H1 (cell line): ENCODE measurements at regions not wholly inside any gene's neighbourhood (a gene's known extent, or its start where the extent isn't known, plus 50 kb on each side); places are given as distances from the start of the nearest gene placed in this dataset.

Experiments used
- CTCF ChIA-PET: fragments of 300-600 bp; sonication (Branson Sonifier 250); formaldehyde crosslinking; loops from one replicate; lab custom pipeline; 2021; ENCODE audit not compliant: partially characterized antibody; lab: Charles Lee
- POLR2A ChIA-PET: fragments of 300-600 bp; sonication (Branson Sonifier 250); formaldehyde crosslinking; loops from one replicate; lab custom pipeline; 2021; ENCODE audit warnings: inconsistent platforms; ENCODE audit not compliant: partially characterized antibody; lab: Charles Lee
- DNase-seq, 2 experiments: peaks; one replicate each; pipeline versions ENCODE4 v3.0.0 to v3.0.0-alpha.2; 2010 to 2022; ENCODE audit warnings: low spot score in 2 of 2, low read depth in 1 of 2, mixed read lengths in 1 of 2
- FAIRE-seq: peaks from 2 replicates; lab custom pipeline; 2011; peaks lifted over from hg19 to GRCh38; lab: Jason Lieb, UNC
- H2AFZ ChIP-seq: 2 replicates; pipeline ENCODE4 v1.8.1; 2012; ENCODE audit warnings: low read length, inconsistent platforms
- H2AK5ac ChIP-seq: 2 replicates; pipeline ENCODE4 v1.6.1; 2013; ENCODE audit warnings: low read depth, low read length
- H2BK120ac ChIP-seq: replicated peaks from 2 replicates; pipeline ENCODE3; 2013; ENCODE audit warnings: low read depth, low read length, inconsistent platforms
- H2BK12ac ChIP-seq: 2 replicates; pipeline ENCODE4 v1.6.1; 2013; ENCODE audit warnings: low read depth, low read length
- H2BK15ac ChIP-seq: 2 replicates; pipeline ENCODE4 v1.6.1; 2013; ENCODE audit warnings: low read length
- H2BK20ac ChIP-seq: 2 replicates; pipeline ENCODE4 v1.6.1; 2013; ENCODE audit warnings: low read length
- H2BK5ac ChIP-seq: 2 replicates; pipeline ENCODE4 v1.6.1; 2013; ENCODE audit warnings: low read depth, low read length
- H3K14ac ChIP-seq: 2 replicates; pipeline ENCODE4 v1.6.1; 2013; ENCODE audit warnings: inconsistent platforms; ENCODE audit not compliant: insufficient read length
- H3K18ac ChIP-seq: 2 replicates; pipeline ENCODE4 v1.6.1; 2013; ENCODE audit warnings: low read length; ENCODE audit errors: extremely low read depth
- H3K23ac ChIP-seq: 2 replicates; pipeline ENCODE4 v1.6.1; 2013; ENCODE audit warnings: inconsistent platforms; ENCODE audit not compliant: insufficient read length
- H3K23me2 ChIP-seq: 2 replicates; pipeline ENCODE4 v1.6.1; 2013; ENCODE audit warnings: low read depth, low read length
- H3K27ac ChIP-seq: 2 replicates; pipeline ENCODE4 v1.6.1; 2011; ENCODE audit warnings: low read depth, low read length, inconsistent platforms
- H3K27me3 ChIP-seq, 4 experiments: replicated peaks in 1 of 4; 1 replicate in 1 of 4; 2 replicates in 3 of 4; pipeline versions ENCODE4 v1.6.1 to v1.8.1; 2011 to 2013; ENCODE audit warnings: low read length in 3 of 4, mild to moderate bottlenecking in 3 of 4, inconsistent platforms in 2 of 4, mixed read lengths in 2 of 4, moderate library complexity in 1 of 4; ENCODE audit not compliant: control insufficient read depth in 3 of 4, insufficient read depth in 3 of 4; ENCODE audit errors: extremely low read depth in 1 of 4
- H3K36me3 ChIP-seq, 4 experiments: 2 replicates each; pipeline versions ENCODE4 v1.6.1 to v1.8.1; 2011 to 2013; ENCODE audit warnings: mild to moderate bottlenecking in 4 of 4, low read length in 3 of 4, moderate library complexity in 2 of 4, control low read depth in 1 of 4, inconsistent platforms in 1 of 4; ENCODE audit not compliant: insufficient read depth in 4 of 4, control insufficient read depth in 2 of 4
- H3K4ac ChIP-seq: replicated peaks from 2 replicates; pipeline ENCODE3; 2013; ENCODE audit warnings: low read length, low read depth, mixed read lengths, inconsistent platforms; ENCODE audit not compliant: insufficient read length
- H3K4me1 ChIP-seq, 4 experiments: replicated peaks in 1 of 4; 1 replicate in 1 of 4; 2 replicates in 3 of 4; pipeline versions ENCODE4 v1.6.1 to v1.8.1; 2011 to 2013; ENCODE audit warnings: low read length in 3 of 4, inconsistent platforms in 2 of 4, mixed read lengths in 1 of 4; ENCODE audit not compliant: insufficient read depth in 4 of 4, control insufficient read depth in 3 of 4
- H3K4me2 ChIP-seq, 2 experiments: 2 replicates each; pipeline versions ENCODE4 v1.6.1 to v1.8.1; 2011 to 2013; ENCODE audit warnings: low read depth in 2 of 2, low read length in 2 of 2, control low read depth in 1 of 2, inconsistent platforms in 1 of 2, mild to moderate bottlenecking in 1 of 2; ENCODE audit not compliant: insufficient read depth in 1 of 2
- H3K4me3 ChIP-seq, 4 experiments: fragments of 200-600, 300-600 bp in 1 of 4; sonication (generic), shearing (Covaris generic), sonication (Bioruptor Twin) in 1 of 4; 2 replicates each; pipeline versions ENCODE4 v1.5.1 to v1.8.1; 2011 to 2016; ENCODE audit warnings: low read length in 4 of 4, low read depth in 3 of 4, control low read depth in 2 of 4, inconsistent platforms in 2 of 4, mild to moderate bottlenecking in 2 of 4, mixed read lengths in 1 of 4, moderate library complexity in 1 of 4; ENCODE audit not compliant: insufficient read depth in 2 of 4; ENCODE audit errors: extremely low read depth in 1 of 4
- H3K56ac ChIP-seq: replicated peaks from 2 replicates; pipeline ENCODE3; 2013; ENCODE audit warnings: low read depth, mild to moderate bottlenecking, mixed read lengths, low read length, inconsistent platforms; ENCODE audit not compliant: insufficient read length
- H3K79me1 ChIP-seq: 2 replicates; pipeline ENCODE4 v1.6.1; 2013; ENCODE audit warnings: low read depth, low read length, control low read depth
- H3K79me2 ChIP-seq, 2 experiments: 2 replicates each; pipeline versions ENCODE4 v1.6.1 to v1.8.1; 2012 to 2013; ENCODE audit warnings: low read length in 2 of 2, mild to moderate bottlenecking in 2 of 2, inconsistent platforms in 1 of 2; ENCODE audit not compliant: insufficient read depth in 2 of 2, control insufficient read depth in 1 of 2
- H3K9ac ChIP-seq, 4 experiments: replicated peaks in 1 of 4; 1 replicate in 1 of 4; 2 replicates in 3 of 4; pipeline versions ENCODE4 v1.6.1 to v1.8.1; 2011 to 2013; ENCODE audit warnings: low read depth in 3 of 4, low read length in 3 of 4, control low read depth in 2 of 4, mild to moderate bottlenecking in 2 of 4, moderate library complexity in 2 of 4, inconsistent platforms in 1 of 4; ENCODE audit errors: extremely low read depth in 1 of 4
- H3K9me3 ChIP-seq, 2 experiments: 2 replicates each; pipeline versions ENCODE4 v1.6.1 to v1.8.1; 2012 to 2013; ENCODE audit warnings: mild to moderate bottlenecking in 2 of 2, moderate library complexity in 2 of 2, control low read depth in 1 of 2, inconsistent platforms in 1 of 2, low read depth in 1 of 2, low read length in 1 of 2, mixed read lengths in 1 of 2; ENCODE audit not compliant: insufficient read depth in 2 of 2
- H4K20me1 ChIP-seq, 2 experiments: replicated peaks in 1 of 2; 2 replicates each; pipeline versions ENCODE3 to v1.8.1; 2011 to 2013; ENCODE audit warnings: inconsistent platforms in 2 of 2, low read length in 2 of 2, mild to moderate bottlenecking in 1 of 2; ENCODE audit not compliant: insufficient read depth in 2 of 2, control insufficient read depth in 1 of 2
- H4K5ac ChIP-seq: 2 replicates; pipeline ENCODE4 v1.6.1; 2013; ENCODE audit warnings: low read length, low read depth, mixed read lengths, inconsistent platforms; ENCODE audit not compliant: insufficient read length
- H4K8ac ChIP-seq: 2 replicates; pipeline ENCODE4 v1.8.0; 2013; ENCODE audit warnings: mild to moderate bottlenecking, moderate library complexity, low read length, inconsistent platforms; ENCODE audit not compliant: insufficient read depth; ENCODE audit errors: extremely low read depth
- H4K91ac ChIP-seq: replicated peaks from 2 replicates; pipeline ENCODE3; 2013; ENCODE audit warnings: low read length, mixed read lengths, inconsistent platforms; ENCODE audit not compliant: insufficient read length
- ASH2L ChIP-seq: fragments of 200-600, 300-600 bp; sonication (generic); IDR thresholded peaks from one replicate; pipeline ENCODE4 v1.7.1; 2017; ENCODE audit warnings: low read length
- CBX8 ChIP-seq: fragments of 300-800, 300-1000 bp; sonication (generic); IDR thresholded peaks from 2 replicates; pipeline ENCODE4 v1.7.1; 2016; ENCODE audit warnings: low read depth, low read length, borderline replicate concordance
- CTBP2 ChIP-seq: IDR thresholded peaks from 2 replicates; pipeline ENCODE4 v1.7.0; 2011; ENCODE audit warnings: borderline replicate concordance, mild to moderate bottlenecking, moderate library complexity, mixed read lengths, low read length; ENCODE audit not compliant: insufficient read depth, insufficient read length
- E2F6 ChIP-seq: IDR thresholded peaks from 2 replicates; pipeline ENCODE4 v1.6.1; 2012; ENCODE audit warnings: inconsistent platforms
- HDAC2 ChIP-seq, 2 experiments: fragments of 300-600 bp in 1 of 2; sonication (generic) in 1 of 2; IDR thresholded peaks; 2 replicates each; pipeline ENCODE4 v1.6.1; 2011 to 2012; ENCODE audit warnings: low read depth in 2 of 2, low read length in 2 of 2, mild to moderate bottlenecking in 2 of 2, moderate library complexity in 2 of 2, borderline replicate concordance in 1 of 2, inconsistent platforms in 1 of 2
- JUN ChIP-seq: IDR thresholded peaks from 2 replicates; pipeline ENCODE4 v1.6.1; 2011; ENCODE audit warnings: low read depth, mild to moderate bottlenecking, improper control_type of control experiment, low read length
- JUND ChIP-seq: IDR thresholded peaks from 2 replicates; pipeline ENCODE4 v1.6.1; 2011; ENCODE audit warnings: mild to moderate bottlenecking, improper control_type of control experiment, low read length
- KDM4A ChIP-seq: IDR thresholded peaks from one replicate; pipeline ENCODE4 v1.7.1; 2012; ENCODE audit warnings: low read depth, mild to moderate bottlenecking, moderate library complexity, low read length, inconsistent platforms; ENCODE audit not compliant: severe bottlenecking
- PHF8 ChIP-seq: fragments of 200-600 bp; sonication (generic); conservative IDR thresholded peaks from 2 replicates; pipeline ENCODE4 v1.7.1; 2012; ENCODE audit warnings: low read depth, mild to moderate bottlenecking, inconsistent platforms, low read length, moderate library complexity
- POLR2A ChIP-seq, 2 experiments: IDR thresholded peaks; 1 replicate in 1 of 2; 2 replicates in 1 of 2; pipeline ENCODE4 v1.6.1; 2011; ENCODE audit warnings: low read depth in 2 of 2, low read length in 2 of 2, mild to moderate bottlenecking in 2 of 2; ENCODE audit errors: control extremely low read depth in 1 of 2
- POU5F1 ChIP-seq: IDR thresholded peaks from 2 replicates; pipeline ENCODE4 v1.6.1; 2011; ENCODE audit warnings: low read depth, mild to moderate bottlenecking, low read length, moderate library complexity
- SIRT6 ChIP-seq: IDR thresholded peaks from one replicate; pipeline ENCODE4 v1.7.1; 2012; ENCODE audit warnings: low read length, inconsistent platforms
- SIX5 ChIP-seq: IDR thresholded peaks from 2 replicates; pipeline ENCODE4 v1.6.1; 2011; ENCODE audit warnings: mild to moderate bottlenecking, low read depth, low read length
- SP1 ChIP-seq: IDR thresholded peaks from 2 replicates; pipeline ENCODE4 v1.6.1; 2011; ENCODE audit warnings: low read depth, low read length
- SP4 ChIP-seq: IDR thresholded peaks from 2 replicates; pipeline ENCODE4 v1.6.1; 2012; ENCODE audit warnings: low read length, inconsistent platforms
- WGBS, 2 experiments: shearing (Covaris generic) in 1 of 2; methylation state at CpG; one replicate each; pipeline versions ENCODE4 v1.1.6 to v1.1.7; 2013 to 2015; ENCODE audit warnings: low lambda C conversion rate in 2 of 2, mixed read lengths in 2 of 2, inconsistent platforms in 1 of 2, low coverage in 1 of 2, missing lambda C conversion rate in 1 of 2; ENCODE audit not compliant: insufficient replicate concordance in 2 of 2, insufficient coverage in 1 of 2, insufficient read length in 1 of 2; ENCODE audit errors: extremely low coverage in 1 of 2, missing lambda C conversion rate in 1 of 2; 5-methylcytosine and 5-hydroxymethylcytosine counted together

- FAIRE-seq (no peak), DNase-seq (no peak)
- Histone ChIP-seq H4K5ac (no peak overlapping the region), H2BK5ac (no peak overlapping the region), H2AFZ (peak overlapping the region; percentile 90), H3K9me3 (no peaks in the 10 kb centered on the region), H3K4me3 (no peak overlapping the region), H2BK120ac (no peak overlapping the region), H3K36me3 (no peaks in the 10 kb centered on the region), H4K8ac (no peak overlapping the region), H2BK20ac (no peak overlapping the region), H3K56ac (no peak overlapping the region), H2AK5ac (no peak overlapping the region), H4K91ac (no peak overlapping the region), H3K79me2 (no peaks in the 10 kb centered on the region), H3K4ac (no peak overlapping the region), H3K23ac (no peak overlapping the region), H3K27ac (no peak overlapping the region), H3K4me2 (no peak overlapping the region), H3K79me1 (no peaks in the 10 kb centered on the region), H3K23me2 (no peaks in the 10 kb centered on the region), H2BK15ac (0 out of 2 replicates have a peak overlapping the region, but pooled peaks have one; percentile 29), H3K9ac (no peak overlapping the region), H3K27me3 (no peaks in the 10 kb centered on the region), H3K18ac (no peak overlapping the region), H4K20me1 (no peaks in the 10 kb centered on the region), H3K14ac (no peak overlapping the region), H2BK12ac (0 out of 2 replicates have a peak overlapping the region, but pooled peaks have one; percentile 27), H3K4me1 (no peaks in the 10 kb centered on the region)
- ChIA-PET CTCF (interaction anchor here (0.7 to 14.0 kb wide), 41 partner anchors 9 to 388 kb away, joined by 3 to 134 read pairs (median 4); partner anchors contain the start of gene KSR1), POLR2A (interaction anchor here (1.3 to 2.0 kb wide), 3 partner anchors 12 to 86 kb away, joined by 4 to 9 read pairs (median 4); partner anchors contain the start of gene WSB1)
- 92% methylated on average over 10 of the region's 10 CpGs; no CpG with 5 or more reads in 1 of the 2 experiments for WGBS, 2 experiments
- TF ChIP-seq HDAC2 (IDR thresholded peaks at IDR 0.05; ENCODE audit: borderline replicate concordance in 1 of 2, low read depth in 2 of 2, low read length in 2 of 2) (no peak), JUN (no peak), ASH2L (no peak), SP4 (no peak), SP1 (no peak), CBX8 (no peak), POU5F1 (no peak), SIX5 (no peak), E2F6 (no peak), CTBP2 (no peak), JUND (no peak), POLR2A (IDR thresholded peaks at IDR 0.05; ENCODE audit: control extremely low read depth in 1 of 2, low read depth in 2 of 2, low read length in 2 of 2) (no peak), PHF8 (no peak), SIRT6 (no peak), KDM4A (no peak)
These were observed 75.7 kb upstream of the KSR1 start for GRCh38 chr17:27380551-27380950.
